Endothelial cell of umbilical vein (primary cell): ENCODE measurements at regions not wholly inside any gene's neighbourhood (a gene's known extent, or its start where the extent isn't known, plus 50 kb on each side); places are given as distances from the start of the nearest gene placed in this dataset.

Source experiments
- BruUV-seq: library from RNA; stranded (reverse); fragments of 400-500 nt; replicated peaks from 2 replicates; lab custom pipeline; 2021; lab: Mats Ljungman, UMichigan
- CTCF ChIA-PET: fragments of 300-600, 350-600 bp; sonication (Branson Sonifier 250); formaldehyde crosslinking; loops from one replicate; lab custom pipeline; 2021; ENCODE audit warnings: antibody characterized with exemption, inconsistent platforms; lab: Charles Lee
- POLR2A ChIA-PET: fragments of 300-600, 350-600 bp; sonication (Branson Sonifier 250); formaldehyde crosslinking; loops from one replicate; lab custom pipeline; 2021; ENCODE audit warnings: antibody characterized with exemption, inconsistent platforms; lab: Charles Lee
- DNase-seq: peaks from one replicate; pipeline ENCODE4 v3.0.0-alpha.2; 2011; ENCODE audit warnings: low read depth, low spot score
- FAIRE-seq: peaks from 2 replicates; lab custom pipeline; 2011; peaks lifted over from hg19 to GRCh38; lab: Jason Lieb, UNC
- H2AFZ ChIP-seq: 2 replicates; pipeline ENCODE4 v1.6.0; 2012; ENCODE audit warnings: low read depth, low read length, control low read depth, inconsistent platforms
- H3K27ac ChIP-seq: 2 replicates; pipeline ENCODE4 v1.5.1; 2011; ENCODE audit warnings: low read depth, mild to moderate bottlenecking, control low read depth, low read length, moderate library complexity; ENCODE audit not compliant: insufficient read depth
- H3K27me3 ChIP-seq, 2 experiments: 2 replicates each; pipeline versions ENCODE4 v1.6.0 to v1.6.1; 2011; ENCODE audit warnings: low read length in 2 of 2, mixed read lengths in 1 of 2; ENCODE audit not compliant: control insufficient read depth in 2 of 2, insufficient read depth in 2 of 2
- H3K36me3 ChIP-seq, 2 experiments: 2 replicates in 1 of 2; 3 replicates in 1 of 2; pipeline ENCODE4 v1.5.1; 2011; ENCODE audit warnings: low read length in 2 of 2, mild to moderate bottlenecking in 1 of 2, moderate library complexity in 1 of 2; ENCODE audit not compliant: control insufficient read depth in 2 of 2, insufficient read depth in 2 of 2; ENCODE audit errors: extremely low read depth in 1 of 2
- H3K4me1 ChIP-seq: 3 replicates; pipeline ENCODE4 v1.5.1; 2011; ENCODE audit warnings: mild to moderate bottlenecking, low read length; ENCODE audit not compliant: control insufficient read depth, insufficient read depth; ENCODE audit errors: extremely low read depth
- H3K4me2 ChIP-seq: 2 replicates; pipeline ENCODE4 v1.6.1; 2011; ENCODE audit warnings: low read length, control low read depth, mixed read lengths; ENCODE audit not compliant: insufficient read depth
- H3K4me3 ChIP-seq, 3 experiments: fragments of 200-600 bp in 1 of 3; sonication (generic), shearing (Covaris generic) in 1 of 3; replicated peaks in 1 of 3; 2 replicates each; pipeline ENCODE4 v1.5.1; 2011 to 2016; ENCODE audit warnings: control low read depth in 3 of 3, low read length in 3 of 3, mild to moderate bottlenecking in 2 of 3, inconsistent platforms in 1 of 3, low read depth in 1 of 3, moderate library complexity in 1 of 3; ENCODE audit not compliant: insufficient read depth in 1 of 3
- H3K79me2 ChIP-seq: 2 replicates; pipeline ENCODE4 v1.6.0; 2012; ENCODE audit warnings: low read length, inconsistent platforms; ENCODE audit not compliant: control insufficient read depth, insufficient read depth
- H3K9ac ChIP-seq: replicated peaks from 2 replicates; pipeline ENCODE3; 2011; ENCODE audit warnings: low read length, control low read depth; ENCODE audit not compliant: insufficient read depth; ENCODE audit errors: extremely low read depth
- H3K9me1 ChIP-seq: replicated peaks from 3 replicates; pipeline ENCODE4 v1.6.0; 2011; ENCODE audit warnings: mild to moderate bottlenecking, low read length; ENCODE audit not compliant: control insufficient read depth, insufficient read depth; ENCODE audit errors: extremely low read depth
- H3K9me3 ChIP-seq: replicated peaks from 2 replicates; pipeline ENCODE4 v1.5.1; 2012; ENCODE audit warnings: low read length, inconsistent platforms; ENCODE audit not compliant: control insufficient read depth, insufficient read depth
- H4K20me1 ChIP-seq: replicated peaks from 2 replicates; pipeline ENCODE3; 2011; ENCODE audit warnings: mild to moderate bottlenecking, low read length; ENCODE audit not compliant: control insufficient read depth, insufficient read depth; ENCODE audit errors: extremely low read depth
- EZH2 ChIP-seq: IDR thresholded peaks from 2 replicates; pipeline ENCODE4 v1.6.1; 2012; ENCODE audit warnings: borderline replicate concordance, low read depth, mild to moderate bottlenecking, moderate library complexity, low read length, inconsistent platforms; ENCODE audit not compliant: severe bottlenecking
- FOS ChIP-seq: IDR thresholded peaks from 2 replicates; pipeline ENCODE4 v1.6.1; 2011; ENCODE audit warnings: mild to moderate bottlenecking, low read length, moderate library complexity, borderline replicate concordance; ENCODE audit not compliant: insufficient read depth
- GATA2 ChIP-seq: IDR thresholded peaks from 2 replicates; pipeline ENCODE4 v1.7.0; 2011; ENCODE audit warnings: low read depth, mild to moderate bottlenecking, moderate library complexity, mixed read lengths, low read length; ENCODE audit not compliant: insufficient read length, insufficient read depth
- JUN ChIP-seq: IDR thresholded peaks from 2 replicates; pipeline ENCODE4 v1.6.1; 2011; ENCODE audit warnings: borderline replicate concordance, low read depth; ENCODE audit not compliant: insufficient read length, insufficient read depth
- MYC ChIP-seq: IDR thresholded peaks from one replicate; pipeline ENCODE4 v1.6.1; 2011; ENCODE audit warnings: mild to moderate bottlenecking, low read depth, low read length
- POLR2A ChIP-seq: IDR thresholded peaks from 2 replicates; pipeline ENCODE4 v1.6.1; 2012; ENCODE audit warnings: low read depth, mild to moderate bottlenecking, control low read depth, low read length
- POLR2AphosphoS5 ChIP-seq: IDR thresholded peaks from 2 replicates; pipeline ENCODE4 v1.6.1; 2012; ENCODE audit warnings: low read depth, mild to moderate bottlenecking, control low read depth, low read length, moderate library complexity; ENCODE audit not compliant: insufficient read depth
- dilution Hi-C: fragments of 300-500 bp; cut with MboI; formaldehyde crosslinking; loops from one replicate; pipeline ENCODE4 v1.15.0; 2019; ENCODE audit warnings: low sequenced_read_pairs; ENCODE audit not compliant: extremely low pct_ligation_motif_present
- intact Hi-C: fragments of 100-400 bp; cut with micrococcal nuclease; formaldehyde crosslinking; loops from one replicate; pipeline ENCODE4 v1.10.0; 2022
- TF ChIP-seq, protein P1 (sequence below): IDR thresholded peaks from 2 replicates; pipeline ENCODE4 v1.6.1; 2011; ENCODE audit not compliant: insufficient read depth, insufficient read length
- TF ChIP-seq, protein P2 (sequence below), 2 donors: IDR thresholded peaks; 1 replicate in 1 of 2; 2 replicates in 1 of 2; pipeline ENCODE4 v1.5.1; 2011; ENCODE audit warnings: low read length in 2 of 2, mild to moderate bottlenecking in 2 of 2, moderate library complexity in 2 of 2, control low read depth in 1 of 2, inconsistent platforms in 1 of 2, low read depth in 1 of 2; ENCODE audit not compliant: insufficient read depth in 1 of 2; ENCODE audit errors: extremely low read depth in 1 of 2

DNA sequence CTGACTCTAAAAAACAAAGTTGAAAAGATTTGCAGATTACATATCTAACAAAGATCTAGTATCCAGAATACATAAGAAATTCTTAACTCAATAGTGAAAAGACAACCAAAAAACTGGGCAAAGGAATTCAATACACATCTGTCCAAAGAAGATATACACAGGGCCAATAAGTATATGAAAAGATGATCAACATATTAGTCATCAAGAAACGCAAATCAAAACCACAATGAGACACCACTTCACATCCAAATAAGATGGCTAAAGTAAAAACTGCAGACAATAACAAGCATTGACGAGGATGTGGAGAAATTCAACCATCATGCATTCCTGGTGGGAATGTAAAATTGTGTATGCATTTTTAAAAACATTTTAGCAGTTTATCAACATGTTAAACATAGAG lies 256.0 kb downstream of the EIPR1 start:
- Histone ChIP-seq H3K27ac (no peak overlapping the region), H2AFZ (no peak overlapping the region), H3K79me2 (no peaks in the 10 kb centered on the region), H3K36me3 (no peaks in the 10 kb centered on the region), H3K4me3 (no peak overlapping the region), H3K9me3 (no peaks in the 10 kb centered on the region), H3K9me1 (no peaks in the 10 kb centered on the region), H4K20me1 (no peaks in the 10 kb centered on the region), H3K9ac (no peak overlapping the region), H3K4me1 (no peaks in the 10 kb centered on the region), H3K27me3 (no peaks in the 10 kb centered on the region), H3K4me2 (no peak overlapping the region)
- POLR2A ChIA-PET = no interaction called here
- TF ChIP-seq JUN (no peak), FOS (no peak), GATA2 (no peak), POLR2A (no peak), POLR2AphosphoS5 (no peak), MYC (no peak)
- TF ChIP-seq, protein P1, sequence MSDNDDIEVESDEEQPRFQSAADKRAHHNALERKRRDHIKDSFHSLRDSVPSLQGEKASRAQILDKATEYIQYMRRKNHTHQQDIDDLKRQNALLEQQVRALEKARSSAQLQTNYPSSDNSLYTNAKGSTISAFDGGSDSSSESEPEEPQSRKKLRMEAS = no peak
- dilution Hi-C loops (no loop called here), intact Hi-C loops (no loop called here)
- BruUV-seq = no TSS peak
- DNase-seq (no peak), FAIRE-seq (no peak)
- CTCF ChIA-PET = no interaction called here

DNA sequence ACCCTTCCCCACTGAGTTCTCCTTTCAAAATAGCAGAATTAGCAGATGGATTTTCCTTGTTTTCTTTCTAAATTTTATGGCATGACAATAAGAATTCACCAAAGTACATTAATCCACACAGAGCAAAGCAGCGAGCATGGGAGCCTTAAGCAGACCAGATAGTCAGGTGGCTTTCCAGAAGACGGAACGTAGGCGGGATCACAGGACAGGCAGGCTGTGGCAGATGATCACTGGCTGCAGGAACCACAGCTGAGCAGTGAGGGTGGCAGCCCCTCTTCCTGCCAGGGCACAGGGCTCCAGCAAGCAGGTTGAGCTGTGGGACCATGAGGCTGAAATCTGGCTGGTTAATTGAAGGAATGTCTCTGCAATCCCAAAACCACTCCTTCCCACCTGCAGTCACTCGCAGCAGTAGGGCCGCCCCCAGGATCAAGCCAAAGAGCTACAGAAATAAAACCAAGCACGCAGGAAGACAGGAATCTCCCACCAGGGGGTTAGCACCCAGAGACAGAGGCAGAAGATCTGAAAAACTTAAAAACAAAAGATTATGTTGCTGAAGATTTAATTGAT lies 259.9 kb downstream of the EIPR1 start:
- H4K20me1 ChIP-seq = no peaks in the 10 kb centered on the region
- DNase-seq (no peak), FAIRE-seq (no peak)
- H3K9me1 ChIP-seq = no peaks in the 10 kb centered on the region
- H3K9me3 ChIP-seq = no peaks in the 10 kb centered on the region
- no peaks in the 10 kb centered on the region for H3K79me2 ChIP-seq
- H3K9ac ChIP-seq = no peak overlapping the region
- intact Hi-C loops = no loop called here
- no peak overlapping the region for H3K27ac ChIP-seq
- no peaks in the 10 kb centered on the region for H3K4me1 ChIP-seq
- ChIA-PET CTCF (no interaction called here), POLR2A (no interaction called here)
- TF ChIP-seq JUN (no peak), EZH2 (no peak), POLR2A (no peak), MYC (no peak), POLR2AphosphoS5 (no peak), FOS (no peak), GATA2 (no peak)
- TF ChIP-seq, protein P2, sequence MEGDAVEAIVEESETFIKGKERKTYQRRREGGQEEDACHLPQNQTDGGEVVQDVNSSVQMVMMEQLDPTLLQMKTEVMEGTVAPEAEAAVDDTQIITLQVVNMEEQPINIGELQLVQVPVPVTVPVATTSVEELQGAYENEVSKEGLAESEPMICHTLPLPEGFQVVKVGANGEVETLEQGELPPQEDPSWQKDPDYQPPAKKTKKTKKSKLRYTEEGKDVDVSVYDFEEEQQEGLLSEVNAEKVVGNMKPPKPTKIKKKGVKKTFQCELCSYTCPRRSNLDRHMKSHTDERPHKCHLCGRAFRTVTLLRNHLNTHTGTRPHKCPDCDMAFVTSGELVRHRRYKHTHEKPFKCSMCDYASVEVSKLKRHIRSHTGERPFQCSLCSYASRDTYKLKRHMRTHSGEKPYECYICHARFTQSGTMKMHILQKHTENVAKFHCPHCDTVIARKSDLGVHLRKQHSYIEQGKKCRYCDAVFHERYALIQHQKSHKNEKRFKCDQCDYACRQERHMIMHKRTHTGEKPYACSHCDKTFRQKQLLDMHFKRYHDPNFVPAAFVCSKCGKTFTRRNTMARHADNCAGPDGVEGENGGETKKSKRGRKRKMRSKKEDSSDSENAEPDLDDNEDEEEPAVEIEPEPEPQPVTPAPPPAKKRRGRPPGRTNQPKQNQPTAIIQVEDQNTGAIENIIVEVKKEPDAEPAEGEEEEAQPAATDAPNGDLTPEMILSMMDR (IDR thresholded peaks at IDR 0.05; ENCODE audit: extremely low read depth in 1 of 2, insufficient read depth in 1 of 2, low read depth in 1 of 2, low read length in 2 of 2) = no peak
- TF ChIP-seq, protein P1 = no peak
- no peak overlapping the region for H2AFZ ChIP-seq
- no peak overlapping the region for H3K4me3 ChIP-seq
- BruUV-seq = no TSS peak
- H3K4me2 ChIP-seq = no peak overlapping the region
- dilution Hi-C loops = no loop called here
- no peaks in the 10 kb centered on the region for H3K27me3 ChIP-seq
- H3K36me3 ChIP-seq = no peaks in the 10 kb centered on the region
